Endothelial cell of umbilical vein (primary cell): ENCODE measurements at regions not wholly inside any gene's neighbourhood (a gene's known extent, or its start where the extent isn't known, plus 50 kb on each side); places are given as distances from the start of the nearest gene placed in this dataset.

Experiments
- BruUV-seq: library from RNA; stranded (reverse); fragments of 400-500 nt; replicated peaks from 2 replicates; lab custom pipeline; 2021; lab: Mats Ljungman, UMichigan
- CTCF ChIA-PET: fragments of 300-600, 350-600 bp; sonication (Branson Sonifier 250); formaldehyde crosslinking; loops from one replicate; lab custom pipeline; 2021; ENCODE audit warnings: antibody characterized with exemption, inconsistent platforms; lab: Charles Lee
- POLR2A ChIA-PET: fragments of 300-600, 350-600 bp; sonication (Branson Sonifier 250); formaldehyde crosslinking; loops from one replicate; lab custom pipeline; 2021; ENCODE audit warnings: antibody characterized with exemption, inconsistent platforms; lab: Charles Lee
- DNase-seq: peaks from one replicate; pipeline ENCODE4 v3.0.0-alpha.2; 2011; ENCODE audit warnings: low read depth, low spot score
- FAIRE-seq: peaks from 2 replicates; lab custom pipeline; 2011; peaks lifted over from hg19 to GRCh38; lab: Jason Lieb, UNC
- H2AFZ ChIP-seq: 2 replicates; pipeline ENCODE4 v1.6.0; 2012; ENCODE audit warnings: low read depth, low read length, control low read depth, inconsistent platforms
- H3K27ac ChIP-seq: 2 replicates; pipeline ENCODE4 v1.5.1; 2011; ENCODE audit warnings: low read depth, mild to moderate bottlenecking, control low read depth, low read length, moderate library complexity; ENCODE audit not compliant: insufficient read depth
- H3K27me3 ChIP-seq, 2 experiments: 2 replicates each; pipeline versions ENCODE4 v1.6.0 to v1.6.1; 2011; ENCODE audit warnings: low read length in 2 of 2, mixed read lengths in 1 of 2; ENCODE audit not compliant: control insufficient read depth in 2 of 2, insufficient read depth in 2 of 2
- H3K36me3 ChIP-seq, 2 experiments: 2 replicates in 1 of 2; 3 replicates in 1 of 2; pipeline ENCODE4 v1.5.1; 2011; ENCODE audit warnings: low read length in 2 of 2, mild to moderate bottlenecking in 1 of 2, moderate library complexity in 1 of 2; ENCODE audit not compliant: control insufficient read depth in 2 of 2, insufficient read depth in 2 of 2; ENCODE audit errors: extremely low read depth in 1 of 2
- H3K4me1 ChIP-seq: 3 replicates; pipeline ENCODE4 v1.5.1; 2011; ENCODE audit warnings: mild to moderate bottlenecking, low read length; ENCODE audit not compliant: control insufficient read depth, insufficient read depth; ENCODE audit errors: extremely low read depth
- H3K4me2 ChIP-seq: 2 replicates; pipeline ENCODE4 v1.6.1; 2011; ENCODE audit warnings: low read length, control low read depth, mixed read lengths; ENCODE audit not compliant: insufficient read depth
- H3K4me3 ChIP-seq, 3 experiments: fragments of 200-600 bp in 1 of 3; sonication (generic), shearing (Covaris generic) in 1 of 3; replicated peaks in 1 of 3; 2 replicates each; pipeline ENCODE4 v1.5.1; 2011 to 2016; ENCODE audit warnings: control low read depth in 3 of 3, low read length in 3 of 3, mild to moderate bottlenecking in 2 of 3, inconsistent platforms in 1 of 3, low read depth in 1 of 3, moderate library complexity in 1 of 3; ENCODE audit not compliant: insufficient read depth in 1 of 3
- H3K79me2 ChIP-seq: 2 replicates; pipeline ENCODE4 v1.6.0; 2012; ENCODE audit warnings: low read length, inconsistent platforms; ENCODE audit not compliant: control insufficient read depth, insufficient read depth
- H3K9ac ChIP-seq: replicated peaks from 2 replicates; pipeline ENCODE3; 2011; ENCODE audit warnings: low read length, control low read depth; ENCODE audit not compliant: insufficient read depth; ENCODE audit errors: extremely low read depth
- H3K9me1 ChIP-seq: replicated peaks from 3 replicates; pipeline ENCODE4 v1.6.0; 2011; ENCODE audit warnings: mild to moderate bottlenecking, low read length; ENCODE audit not compliant: control insufficient read depth, insufficient read depth; ENCODE audit errors: extremely low read depth
- H3K9me3 ChIP-seq: replicated peaks from 2 replicates; pipeline ENCODE4 v1.5.1; 2012; ENCODE audit warnings: low read length, inconsistent platforms; ENCODE audit not compliant: control insufficient read depth, insufficient read depth
- H4K20me1 ChIP-seq: replicated peaks from 2 replicates; pipeline ENCODE3; 2011; ENCODE audit warnings: mild to moderate bottlenecking, low read length; ENCODE audit not compliant: control insufficient read depth, insufficient read depth; ENCODE audit errors: extremely low read depth
- EZH2 ChIP-seq: IDR thresholded peaks from 2 replicates; pipeline ENCODE4 v1.6.1; 2012; ENCODE audit warnings: borderline replicate concordance, low read depth, mild to moderate bottlenecking, moderate library complexity, low read length, inconsistent platforms; ENCODE audit not compliant: severe bottlenecking
- FOS ChIP-seq: IDR thresholded peaks from 2 replicates; pipeline ENCODE4 v1.6.1; 2011; ENCODE audit warnings: mild to moderate bottlenecking, low read length, moderate library complexity, borderline replicate concordance; ENCODE audit not compliant: insufficient read depth
- GATA2 ChIP-seq: IDR thresholded peaks from 2 replicates; pipeline ENCODE4 v1.7.0; 2011; ENCODE audit warnings: low read depth, mild to moderate bottlenecking, moderate library complexity, mixed read lengths, low read length; ENCODE audit not compliant: insufficient read length, insufficient read depth
- JUN ChIP-seq: IDR thresholded peaks from 2 replicates; pipeline ENCODE4 v1.6.1; 2011; ENCODE audit warnings: borderline replicate concordance, low read depth; ENCODE audit not compliant: insufficient read length, insufficient read depth
- MYC ChIP-seq: IDR thresholded peaks from one replicate; pipeline ENCODE4 v1.6.1; 2011; ENCODE audit warnings: mild to moderate bottlenecking, low read depth, low read length
- POLR2A ChIP-seq: IDR thresholded peaks from 2 replicates; pipeline ENCODE4 v1.6.1; 2012; ENCODE audit warnings: low read depth, mild to moderate bottlenecking, control low read depth, low read length
- POLR2AphosphoS5 ChIP-seq: IDR thresholded peaks from 2 replicates; pipeline ENCODE4 v1.6.1; 2012; ENCODE audit warnings: low read depth, mild to moderate bottlenecking, control low read depth, low read length, moderate library complexity; ENCODE audit not compliant: insufficient read depth
- dilution Hi-C: fragments of 300-500 bp; cut with MboI; formaldehyde crosslinking; loops from one replicate; pipeline ENCODE4 v1.15.0; 2019; ENCODE audit warnings: low sequenced_read_pairs; ENCODE audit not compliant: extremely low pct_ligation_motif_present
- intact Hi-C: fragments of 100-400 bp; cut with micrococcal nuclease; formaldehyde crosslinking; loops from one replicate; pipeline ENCODE4 v1.10.0; 2022
- TF ChIP-seq, protein P1 (sequence below): IDR thresholded peaks from 2 replicates; pipeline ENCODE4 v1.6.1; 2011; ENCODE audit not compliant: insufficient read depth, insufficient read length
- TF ChIP-seq, protein P2 (sequence below), 2 donors: IDR thresholded peaks; 1 replicate in 1 of 2; 2 replicates in 1 of 2; pipeline ENCODE4 v1.5.1; 2011; ENCODE audit warnings: low read length in 2 of 2, mild to moderate bottlenecking in 2 of 2, moderate library complexity in 2 of 2, control low read depth in 1 of 2, inconsistent platforms in 1 of 2, low read depth in 1 of 2; ENCODE audit not compliant: insufficient read depth in 1 of 2; ENCODE audit errors: extremely low read depth in 1 of 2

DNA sequence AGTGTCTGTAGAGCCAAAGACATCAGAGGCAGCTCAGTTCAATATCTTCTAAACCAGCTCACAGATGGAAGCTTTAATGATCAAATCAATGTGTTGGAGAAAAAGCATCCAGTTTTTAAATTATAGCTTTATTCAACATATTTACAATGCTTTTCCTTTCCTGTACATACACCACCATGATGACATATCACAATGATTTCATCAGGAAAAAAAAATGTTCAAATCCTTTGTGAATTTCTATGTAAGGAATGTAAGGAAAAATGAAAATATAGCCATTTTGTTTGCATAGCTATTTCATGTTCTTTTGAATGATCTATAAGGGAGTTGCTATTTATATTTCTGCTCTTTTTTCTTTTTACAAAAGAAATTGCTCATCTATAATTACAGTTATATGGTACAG lies 134.7 kb upstream of the CDH20 start:
- no peaks in the 10 kb centered on the region for H4K20me1 ChIP-seq
- H3K4me2 ChIP-seq, result no peak overlapping the region
- no peaks in the 10 kb centered on the region for H3K36me3 ChIP-seq
- TF ChIP-seq POLR2AphosphoS5 (no peak), FOS (no peak), POLR2A (no peak)
- TF ChIP-seq, protein P1, sequence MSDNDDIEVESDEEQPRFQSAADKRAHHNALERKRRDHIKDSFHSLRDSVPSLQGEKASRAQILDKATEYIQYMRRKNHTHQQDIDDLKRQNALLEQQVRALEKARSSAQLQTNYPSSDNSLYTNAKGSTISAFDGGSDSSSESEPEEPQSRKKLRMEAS, result no peak
- H3K9me1 ChIP-seq, result no peaks in the 10 kb centered on the region
- no peak overlapping the region for H2AFZ ChIP-seq
- dilution Hi-C loops, result no loop called here
- ChIA-PET CTCF (no interaction called here), POLR2A (no interaction called here)
- DNase-seq (no peak), FAIRE-seq (no peak)
- no peaks in the 10 kb centered on the region for H3K9me3 ChIP-seq
- no peak overlapping the region for H3K27ac ChIP-seq
- no peak overlapping the region for H3K9ac ChIP-seq
- no peaks in the 10 kb centered on the region for H3K79me2 ChIP-seq
- H3K27me3 ChIP-seq, result no peaks in the 10 kb centered on the region
- intact Hi-C loops, result no loop called here
- H3K4me1 ChIP-seq, result no peaks in the 10 kb centered on the region
- no peak overlapping the region for H3K4me3 ChIP-seq
- BruUV-seq, result no TSS peak

DNA sequence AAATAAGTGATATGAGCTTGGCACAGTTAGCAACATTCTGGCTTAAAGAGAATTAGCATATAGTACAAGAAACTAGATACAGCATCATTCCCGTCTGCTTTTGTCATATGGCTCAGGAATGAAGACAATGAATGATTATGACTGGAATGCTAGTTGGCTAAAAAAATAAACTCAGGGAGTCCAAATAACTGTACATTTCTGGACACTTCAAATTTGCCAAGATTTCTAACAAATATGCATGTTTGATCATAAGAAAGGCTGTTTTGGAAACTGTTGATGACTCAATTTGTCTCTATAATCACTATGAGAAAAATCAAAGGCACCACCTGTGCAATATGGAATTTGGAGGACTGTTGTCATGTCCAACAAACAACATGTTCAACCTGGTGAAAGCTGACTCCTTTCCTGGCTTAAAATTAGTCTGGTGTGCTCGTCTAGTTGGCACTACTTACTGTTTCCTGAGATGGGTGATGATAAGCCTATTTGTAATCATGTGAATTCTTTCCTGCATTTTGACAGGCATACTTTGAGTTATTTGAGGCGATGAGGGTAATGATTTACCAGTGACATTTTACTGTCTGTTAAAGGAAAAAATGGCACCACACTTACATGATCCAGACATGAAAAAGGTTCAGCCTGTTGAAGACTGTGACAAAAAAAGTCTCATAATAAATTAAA lies 133.9 kb upstream of the CDH20 start:
- DNase-seq (no peak), FAIRE-seq (no peak)
- no peak overlapping the region for H3K4me3 ChIP-seq
- H3K9me3 ChIP-seq, result no peaks in the 10 kb centered on the region
- no peaks in the 10 kb centered on the region for H3K9me1 ChIP-seq
- H3K27ac ChIP-seq, result no peak overlapping the region
- H3K4me2 ChIP-seq, result no peak overlapping the region
- H3K4me1 ChIP-seq, result no peaks in the 10 kb centered on the region
- H3K79me2 ChIP-seq, result no peaks in the 10 kb centered on the region
- H3K27me3 ChIP-seq, result no peaks in the 10 kb centered on the region
- no peak overlapping the region for H3K9ac ChIP-seq
- H3K36me3 ChIP-seq, result no peaks in the 10 kb centered on the region
- no peak for TF ChIP-seq GATA2
- TF ChIP-seq POLR2AphosphoS5, result no peak
- TF ChIP-seq POLR2A, result no peak
- TF ChIP-seq, protein P2, sequence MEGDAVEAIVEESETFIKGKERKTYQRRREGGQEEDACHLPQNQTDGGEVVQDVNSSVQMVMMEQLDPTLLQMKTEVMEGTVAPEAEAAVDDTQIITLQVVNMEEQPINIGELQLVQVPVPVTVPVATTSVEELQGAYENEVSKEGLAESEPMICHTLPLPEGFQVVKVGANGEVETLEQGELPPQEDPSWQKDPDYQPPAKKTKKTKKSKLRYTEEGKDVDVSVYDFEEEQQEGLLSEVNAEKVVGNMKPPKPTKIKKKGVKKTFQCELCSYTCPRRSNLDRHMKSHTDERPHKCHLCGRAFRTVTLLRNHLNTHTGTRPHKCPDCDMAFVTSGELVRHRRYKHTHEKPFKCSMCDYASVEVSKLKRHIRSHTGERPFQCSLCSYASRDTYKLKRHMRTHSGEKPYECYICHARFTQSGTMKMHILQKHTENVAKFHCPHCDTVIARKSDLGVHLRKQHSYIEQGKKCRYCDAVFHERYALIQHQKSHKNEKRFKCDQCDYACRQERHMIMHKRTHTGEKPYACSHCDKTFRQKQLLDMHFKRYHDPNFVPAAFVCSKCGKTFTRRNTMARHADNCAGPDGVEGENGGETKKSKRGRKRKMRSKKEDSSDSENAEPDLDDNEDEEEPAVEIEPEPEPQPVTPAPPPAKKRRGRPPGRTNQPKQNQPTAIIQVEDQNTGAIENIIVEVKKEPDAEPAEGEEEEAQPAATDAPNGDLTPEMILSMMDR (IDR thresholded peaks at IDR 0.05; ENCODE audit: extremely low read depth in 1 of 2, insufficient read depth in 1 of 2, low read depth in 1 of 2, low read length in 2 of 2), result no peak
- no peak for TF ChIP-seq JUN
- TF ChIP-seq, protein P1, result no peak
- TF ChIP-seq MYC, result no peak
- TF ChIP-seq EZH2, result no peak
- no peak for TF ChIP-seq FOS
- dilution Hi-C loops (no loop called here), intact Hi-C loops (no loop called here)
- no peak overlapping the region for H2AFZ ChIP-seq
- no peaks in the 10 kb centered on the region for H4K20me1 ChIP-seq
- ChIA-PET POLR2A (no interaction called here), CTCF (no interaction called here)
- no TSS peak for BruUV-seq
